ENCODE measurements at regions not wholly inside any gene's neighbourhood (a gene's known extent, or its start where the extent isn't known, plus 50 kb on each side); places are given as distances from the start of the nearest gene placed in this dataset.

- no peaks in the 10 kb centered on the region for H3K27me3 ChIP-seq (ENCODE audit: insufficient read depth, low read depth, severe bottlenecking)
- no peak overlapping the region for H3K27ac ChIP-seq
- no peak overlapping the region for H3K4me3 ChIP-seq (ENCODE audit: low read depth, low read length)
- no peak for TF ChIP-seq CTCF (IDR thresholded peaks at IDR 0.05; ENCODE audit: low read depth, low read length)
- H3K36me3 ChIP-seq = no peaks in the 10 kb centered on the region
- H3K9me3 ChIP-seq (ENCODE audit: severe bottlenecking) = no peaks in the 10 kb centered on the region
- DNase-seq = no peak
Observed at GRCh38 chr13:47846886-47847285, 154.2 kb downstream of the SUCLA2 start.

- H3K4me3 ChIP-seq (ENCODE audit: low read depth, low read length) = no peak overlapping the region
- no peaks in the 10 kb centered on the region for H3K27me3 ChIP-seq (ENCODE audit: insufficient read depth, low read depth, severe bottlenecking)
- no peaks in the 10 kb centered on the region for H3K36me3 ChIP-seq
- no peaks in the 10 kb centered on the region for H3K9me3 ChIP-seq (ENCODE audit: severe bottlenecking)
- no peak for DNase-seq
- no peak overlapping the region for H3K27ac ChIP-seq
- TF ChIP-seq CTCF (IDR thresholded peaks at IDR 0.05; ENCODE audit: low read depth, low read length) = no peak
Observed at GRCh38 chr13:47845981-47846380, 155.1 kb downstream of the SUCLA2 start.

- no peak overlapping the region for H3K27ac ChIP-seq
- no peak for DNase-seq
- TF ChIP-seq CTCF (IDR thresholded peaks at IDR 0.05; ENCODE audit: low read depth, low read length) = no peak
- H3K4me3 ChIP-seq (ENCODE audit: low read depth, low read length) = no peak overlapping the region
- no peaks in the 10 kb centered on the region for H3K36me3 ChIP-seq
- H3K9me3 ChIP-seq (ENCODE audit: severe bottlenecking) = no peaks in the 10 kb centered on the region
- H3K27me3 ChIP-seq (ENCODE audit: insufficient read depth, low read depth, severe bottlenecking) = no peaks in the 10 kb centered on the region
Observed at GRCh38 chr13:47843005-47843404, 158.1 kb downstream of the SUCLA2 start.

- no peaks in the 10 kb centered on the region for H3K27me3 ChIP-seq (ENCODE audit: insufficient read depth, low read depth, severe bottlenecking)
- no peaks in the 10 kb centered on the region for H3K36me3 ChIP-seq
- H3K4me3 ChIP-seq (ENCODE audit: low read depth, low read length) = no peak overlapping the region
Observed at GRCh38 chr13:47841151-47841550, 159.9 kb downstream of the SUCLA2 start.

GRCh38 chr13:47837906-47838305, 163.2 kb downstream of the SUCLA2 start:
- DNase-seq = no peak
- Histone ChIP-seq H3K36me3 (no peaks in the 10 kb centered on the region), H3K27ac (no peak overlapping the region), H3K27me3 (ENCODE audit: insufficient read depth, low read depth, severe bottlenecking) (no peaks in the 10 kb centered on the region), H3K4me3 (ENCODE audit: low read depth, low read length) (no peak overlapping the region), H3K9me3 (ENCODE audit: severe bottlenecking) (no peaks in the 10 kb centered on the region)
- TF ChIP-seq CTCF (IDR thresholded peaks at IDR 0.05; ENCODE audit: low read depth, low read length) = no peak

More at GRCh38 chr13:47841151-47841550, 159.9 kb downstream of the SUCLA2 start:
- no peak for DNase-seq
- TF ChIP-seq CTCF (IDR thresholded peaks at IDR 0.05; ENCODE audit: low read depth, low read length) = no peak
- Histone ChIP-seq H3K9me3 (ENCODE audit: severe bottlenecking) (no peaks in the 10 kb centered on the region), H3K27ac (no peak overlapping the region)

GRCh38 chr13:47837104-47837880, 163.8 kb downstream of the SUCLA2 start:
- no peak for TF ChIP-seq CTCF (IDR thresholded peaks at IDR 0.05; ENCODE audit: low read depth, low read length)
- H3K36me3 ChIP-seq = no peaks in the 10 kb centered on the region
- no peaks in the 10 kb centered on the region for H3K9me3 ChIP-seq (ENCODE audit: severe bottlenecking)
- no peaks in the 10 kb centered on the region for H3K27me3 ChIP-seq (ENCODE audit: insufficient read depth, low read depth, severe bottlenecking)
- no peak overlapping the region for H3K4me3 ChIP-seq (ENCODE audit: low read depth, low read length)
- DNase-seq = no peak
- no peak overlapping the region for H3K27ac ChIP-seq

Measured in WERI-Rb-1 (cell line).